AG20443 (cell line): ENCODE measurements at regions not wholly inside any gene's neighbourhood (a gene's known extent, or its start where the extent isn't known, plus 50 kb on each side); places are given as distances from the start of the nearest gene placed in this dataset.

Experiments
- DNase-seq: peaks from one replicate; pipeline ENCODE4 v3.0.0; 2012; ENCODE audit warnings: low spot score, mixed read lengths

DNA sequence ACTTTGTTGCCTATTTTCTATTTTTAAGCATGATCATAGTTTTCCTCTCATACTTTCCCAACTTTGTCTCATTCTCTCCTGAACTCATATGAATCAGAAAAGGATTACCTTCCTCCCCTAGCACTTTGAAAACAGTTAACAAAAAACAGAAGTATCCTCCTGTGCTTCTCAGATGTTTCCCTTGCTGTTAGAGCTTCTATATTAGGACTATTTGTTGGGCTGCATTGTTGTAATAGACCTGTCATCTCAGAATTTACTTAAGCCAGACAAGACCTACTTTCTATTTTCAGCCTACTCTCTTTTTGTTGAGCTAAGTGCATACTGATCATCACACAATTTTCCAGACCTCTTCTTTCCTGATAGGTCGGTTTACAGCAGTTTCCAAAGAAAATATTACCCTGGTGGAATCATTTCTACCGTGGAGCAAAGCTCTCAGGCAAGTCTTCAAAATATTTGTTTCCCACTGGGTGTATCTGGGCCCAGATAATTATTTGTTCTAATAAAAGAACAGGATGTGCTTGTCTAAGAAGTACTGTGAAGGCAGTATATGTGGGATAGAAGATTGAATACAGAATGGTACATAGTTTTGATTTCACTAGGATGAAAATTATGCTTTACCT is 411.9 kb upstream of the KLF6 start:
- no peak for DNase-seq

DNA sequence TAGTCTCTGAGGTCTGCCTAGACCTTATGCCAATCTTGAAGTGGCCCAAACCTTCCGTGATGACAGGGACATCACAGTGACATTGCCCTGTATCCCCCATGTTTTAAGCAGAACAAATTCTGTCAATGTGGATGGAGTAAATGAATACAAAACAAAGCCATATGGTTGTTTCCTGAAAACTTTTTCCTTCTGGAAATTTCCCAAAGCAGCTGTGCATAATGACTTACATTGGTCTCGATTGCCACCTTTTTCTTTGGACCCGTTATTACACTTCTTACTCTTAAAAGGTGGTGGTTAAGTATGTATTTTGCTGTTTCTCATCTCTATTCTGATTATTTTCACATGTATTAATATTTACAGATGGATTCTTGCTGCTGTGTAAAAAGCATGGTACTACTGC is 411.2 kb upstream of the KLF6 start:
- DNase-seq, result no peak

DNA sequence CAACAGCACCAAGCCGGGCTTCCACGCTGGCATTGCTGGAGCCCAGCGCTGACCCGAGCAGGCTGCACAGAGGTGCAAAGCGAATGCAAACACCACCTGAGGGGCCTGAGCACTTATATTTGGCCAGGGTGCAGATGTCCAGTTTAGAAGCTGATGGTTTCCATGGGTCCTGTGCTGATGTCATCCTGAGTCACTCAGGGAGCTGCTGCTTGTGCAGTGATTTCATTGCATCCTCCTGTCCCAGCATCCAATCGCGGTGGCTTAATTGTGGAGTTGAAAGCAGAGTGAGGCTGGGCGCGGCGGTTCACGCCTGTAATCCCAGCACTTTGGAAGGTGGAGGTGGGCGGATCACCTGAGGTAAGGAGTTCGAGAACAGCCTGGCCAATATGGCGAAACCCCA is 410.2 kb upstream of the KLF6 start:
- DNase-seq, result peak; percentile 31

DNA sequence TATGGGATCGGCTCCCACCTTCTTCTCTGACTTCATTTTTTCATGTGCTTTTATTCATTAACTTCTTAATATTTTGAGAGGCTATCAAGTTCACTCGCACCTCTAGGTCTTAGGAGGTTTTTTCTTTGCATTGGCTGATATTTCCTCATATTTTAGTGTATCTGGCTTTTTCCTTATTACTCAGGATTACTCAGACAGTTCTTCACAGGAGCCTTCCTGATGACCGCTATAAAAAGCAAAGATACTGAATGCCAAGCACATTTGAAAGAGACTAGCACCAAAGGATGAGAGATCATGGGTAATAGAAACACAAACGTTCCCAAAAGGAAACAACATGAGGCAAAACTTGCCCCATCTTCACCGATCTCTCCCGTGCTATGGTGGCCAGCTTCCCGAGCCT is 409.2 kb upstream of the KLF6 start:
- no peak for DNase-seq

DNA sequence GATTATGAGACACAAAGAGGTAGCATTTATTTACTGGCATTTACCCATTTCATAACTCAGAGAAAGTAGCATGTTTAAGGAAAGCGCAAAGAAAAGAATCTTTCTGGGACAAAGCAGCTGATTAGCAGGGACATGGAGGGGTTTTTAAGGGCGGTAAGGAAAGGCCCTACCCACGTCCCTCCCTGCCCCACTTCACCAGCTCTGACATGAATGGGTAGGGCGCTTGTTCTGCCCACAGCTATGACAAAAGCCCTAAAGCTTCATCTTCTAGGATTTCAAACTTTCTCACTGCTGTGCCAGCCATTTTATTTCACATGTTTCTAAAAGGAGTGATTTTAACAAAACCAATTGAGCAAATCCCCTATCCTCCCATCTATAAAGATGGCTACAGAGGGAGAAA is 406.9 kb upstream of the KLF6 start:
- no peak for DNase-seq

DNA sequence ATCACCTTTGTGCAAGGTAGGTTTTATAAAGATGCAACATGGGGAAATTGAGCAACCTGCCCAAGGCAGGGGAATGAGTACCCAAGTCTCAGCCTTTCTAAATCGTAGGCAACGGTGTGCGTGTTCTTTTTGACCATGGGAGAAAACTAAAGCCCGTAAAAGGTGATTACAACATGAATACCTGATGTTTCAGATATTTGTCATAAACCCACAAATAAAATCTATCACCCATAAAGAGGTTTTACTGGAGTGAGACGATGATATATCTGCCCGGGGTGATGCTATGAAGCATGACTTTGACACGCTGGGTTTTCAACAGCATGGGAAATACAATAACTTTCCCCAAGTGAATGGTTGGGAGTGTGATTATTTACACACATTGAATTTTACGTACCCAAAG is 406.3 kb upstream of the KLF6 start:
- DNase-seq, result no peak

DNA sequence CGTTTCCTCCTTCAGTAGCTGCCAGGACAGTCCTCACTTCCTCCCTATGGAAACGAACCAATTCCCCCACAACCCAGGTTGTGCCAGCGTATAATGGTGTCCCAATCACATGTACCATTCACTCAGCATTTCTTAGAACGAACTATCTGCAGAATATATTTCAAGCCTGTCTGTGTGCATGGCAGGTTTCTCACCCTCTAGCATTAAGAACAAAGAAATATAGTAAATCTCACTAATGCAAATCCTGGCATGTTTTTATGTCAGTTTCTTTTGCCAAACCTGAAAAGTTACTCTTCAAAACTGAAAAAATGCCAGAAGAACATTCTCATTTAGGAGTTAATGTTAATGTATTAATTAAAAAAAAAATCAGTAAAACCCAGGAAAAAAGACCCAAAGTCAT is 405.9 kb upstream of the KLF6 start:
- no peak for DNase-seq

DNA sequence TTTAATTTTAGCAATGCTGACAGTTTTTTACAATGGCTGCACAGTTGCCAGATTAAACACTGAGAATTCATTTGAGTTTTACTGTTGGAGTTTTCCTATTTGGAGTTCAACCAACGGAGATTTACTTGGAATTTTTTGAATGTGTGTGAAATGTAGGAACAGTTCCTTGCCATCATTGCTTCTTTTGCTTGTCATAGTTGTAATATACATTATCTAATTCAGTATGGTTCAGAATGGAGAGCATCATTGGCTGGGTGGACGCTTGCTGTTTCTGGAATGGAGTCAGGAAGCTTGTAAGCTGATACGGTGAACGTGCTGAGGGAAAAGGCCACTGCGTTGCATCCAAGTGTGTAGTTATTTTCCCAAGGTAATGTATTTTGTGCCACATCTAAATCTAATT is 404.3 kb upstream of the KLF6 start:
- DNase-seq, result no peak

DNA sequence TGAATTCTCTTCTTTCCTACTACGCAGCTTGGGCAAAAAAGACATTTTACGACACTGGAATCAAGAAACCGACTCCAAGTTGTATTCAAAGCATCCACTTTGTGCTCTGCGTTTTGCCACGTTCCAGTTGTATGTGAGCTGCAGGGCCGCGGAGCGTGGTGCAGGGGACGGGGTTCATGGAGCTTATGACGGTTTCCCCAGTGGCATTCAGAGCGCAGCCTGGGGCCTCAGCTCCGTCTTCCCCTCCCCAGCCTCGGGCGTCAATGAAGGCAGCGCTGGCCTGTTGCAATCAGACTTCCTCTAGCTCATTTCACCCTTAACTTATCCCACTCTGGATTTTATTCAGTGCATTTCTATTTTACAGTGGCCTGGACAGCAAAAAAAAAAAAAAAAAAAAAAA is 403.4 kb upstream of the KLF6 start:
- DNase-seq, result no peak

DNA sequence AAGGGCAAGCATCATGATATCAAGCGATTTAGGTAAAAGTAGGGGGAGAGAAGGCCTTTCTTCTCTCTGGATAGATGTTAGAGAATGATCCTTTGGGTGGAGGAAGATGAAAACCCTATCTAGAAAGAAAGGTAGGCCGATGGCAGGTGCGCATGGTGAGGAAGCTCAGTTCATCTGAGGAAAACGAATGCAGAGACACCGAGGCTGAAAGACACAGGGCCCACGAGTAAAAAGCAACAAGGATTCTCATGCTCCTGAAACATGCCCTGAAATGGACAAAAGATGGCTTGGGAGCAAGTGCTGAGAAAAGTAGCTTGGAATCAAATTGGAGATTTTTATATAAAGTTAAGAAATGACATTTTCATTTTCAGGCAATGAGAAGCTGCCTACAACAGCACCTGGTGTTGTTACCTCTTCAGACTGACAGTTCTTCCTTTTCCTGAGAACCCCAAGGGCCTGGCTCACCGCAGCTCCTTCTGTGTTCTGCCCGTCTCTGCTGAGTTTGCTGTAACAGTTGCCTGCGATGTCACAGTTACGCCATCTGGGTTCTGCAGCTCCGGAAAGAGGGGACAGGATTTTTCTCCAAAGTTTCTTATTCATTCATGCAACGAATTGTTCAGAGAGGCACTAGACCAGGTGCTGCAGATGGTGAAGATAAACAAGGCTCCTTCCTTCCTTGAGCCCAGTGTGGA is 402.0 kb upstream of the KLF6 start:
- DNase-seq, result no peak

DNA sequence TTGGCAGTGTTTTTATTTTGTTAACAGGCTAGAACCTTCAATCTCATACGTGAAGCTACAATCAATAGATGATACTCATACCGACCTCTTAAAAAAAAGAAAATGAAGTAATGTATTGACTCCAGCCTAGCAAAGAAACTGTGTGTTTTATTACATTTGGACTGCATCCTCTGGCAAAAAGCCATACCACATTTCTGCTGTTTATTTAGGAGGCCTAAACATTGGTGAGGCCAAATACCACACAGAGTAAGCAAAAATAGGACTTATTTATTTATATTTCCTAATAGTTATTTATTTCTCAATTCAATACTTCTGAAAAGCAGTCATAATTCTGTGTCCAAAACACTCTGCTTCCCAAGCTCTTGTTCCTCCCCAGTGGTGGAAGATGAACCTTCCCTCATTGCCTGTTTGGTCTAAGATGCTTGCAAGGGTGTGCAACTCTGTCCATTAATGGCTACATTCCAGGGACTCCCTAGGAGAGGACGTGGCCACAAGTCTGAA is 398.8 kb upstream of the KLF6 start:
- peak; percentile 25 for DNase-seq

DNA sequence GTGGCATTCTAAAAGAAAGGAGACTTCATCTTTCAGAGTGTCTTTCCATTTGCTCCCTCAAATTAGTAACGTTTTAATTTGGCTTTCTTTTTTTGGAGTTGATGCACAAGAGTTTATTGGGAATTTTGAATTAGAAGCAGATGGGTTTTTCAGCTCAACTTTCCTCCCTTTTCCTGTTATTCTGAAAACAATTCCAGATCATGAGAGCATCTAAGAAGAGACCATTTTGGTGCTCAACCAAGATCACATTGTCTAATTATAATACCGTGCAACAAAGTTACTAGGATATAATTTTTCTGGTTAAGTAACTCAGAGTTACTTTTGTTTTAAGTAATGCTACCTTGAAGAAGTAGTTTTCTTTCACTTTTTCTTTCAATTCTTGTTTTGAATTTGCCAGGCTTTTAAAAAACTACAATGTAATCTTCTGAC is 396.6 kb upstream of the KLF6 start:
- DNase-seq, result no peak

DNA sequence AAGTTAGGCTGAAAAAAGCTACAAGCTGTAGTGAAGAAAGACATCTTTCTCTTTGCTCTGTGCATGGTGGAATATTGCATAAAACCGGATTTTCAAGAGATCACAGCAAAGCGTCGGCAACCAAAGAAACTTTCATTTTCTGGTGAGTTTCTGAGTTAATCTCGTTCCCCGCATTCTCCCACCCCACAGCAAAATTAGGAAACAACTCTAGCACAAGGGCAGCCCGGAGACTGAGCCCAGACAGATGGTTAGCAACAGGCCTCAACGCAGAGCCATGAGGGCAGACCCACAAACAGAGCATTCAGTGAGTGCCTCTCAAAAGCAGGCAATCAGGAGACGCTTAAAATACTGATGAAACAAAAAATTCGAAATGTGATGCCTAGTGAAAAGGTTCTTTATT is 396.1 kb upstream of the KLF6 start:
- DNase-seq, result peak; percentile 47

DNA sequence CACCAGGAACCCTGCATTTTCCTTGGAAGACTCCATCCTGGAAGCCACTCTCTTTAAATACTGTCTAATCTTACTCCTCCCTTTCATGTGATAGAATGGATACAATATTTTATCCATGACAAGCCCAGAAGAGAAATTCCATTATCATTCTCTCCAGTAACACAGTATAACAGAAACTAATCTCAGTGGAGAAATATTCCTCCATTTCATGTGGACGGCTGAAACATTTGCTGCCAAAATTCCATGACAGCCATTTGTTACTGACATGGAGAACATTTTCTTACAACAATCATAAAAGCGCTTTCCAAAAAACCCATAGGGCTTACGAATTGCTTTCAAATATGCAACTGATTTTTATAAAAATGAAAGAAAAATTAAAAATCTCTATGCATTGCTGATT is 392.8 kb upstream of the KLF6 start:
- DNase-seq, result no peak

DNA sequence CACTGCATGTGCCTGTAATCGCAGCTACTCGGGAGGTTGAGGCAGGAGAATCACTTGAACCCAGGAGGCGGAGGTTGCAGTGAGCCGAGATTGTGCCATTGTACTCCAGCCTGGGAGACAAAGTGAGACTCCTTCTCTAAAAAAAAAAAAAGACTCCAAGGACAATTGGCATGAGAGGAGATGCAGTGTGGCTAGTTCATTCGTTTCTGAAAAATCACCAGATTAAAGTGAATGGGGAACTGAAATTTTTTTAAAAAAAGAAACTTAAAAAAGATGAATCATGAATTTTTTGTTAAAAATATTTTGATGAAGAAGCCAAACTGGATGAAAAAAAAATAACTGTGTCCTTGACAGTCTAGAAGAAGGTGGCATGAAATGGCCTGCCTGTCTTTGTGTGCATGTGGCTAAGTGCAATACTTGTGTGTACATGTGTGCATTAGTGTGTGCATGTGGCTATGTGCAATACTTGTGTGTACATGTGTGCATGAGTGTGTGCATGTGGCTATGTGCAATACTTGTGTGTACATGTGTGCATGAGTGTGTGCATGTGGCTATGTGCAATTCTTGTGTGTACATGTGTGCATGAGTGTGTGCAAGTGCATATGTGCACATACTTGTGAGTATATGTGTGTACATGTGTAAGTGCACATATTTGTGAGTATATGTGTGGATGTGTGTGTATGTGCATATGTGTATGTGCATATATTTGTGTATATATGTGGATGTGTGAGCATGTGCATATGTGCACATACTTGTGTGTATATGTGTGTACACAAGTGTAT is 391.7 kb upstream of the KLF6 start:
- no peak for DNase-seq

DNA sequence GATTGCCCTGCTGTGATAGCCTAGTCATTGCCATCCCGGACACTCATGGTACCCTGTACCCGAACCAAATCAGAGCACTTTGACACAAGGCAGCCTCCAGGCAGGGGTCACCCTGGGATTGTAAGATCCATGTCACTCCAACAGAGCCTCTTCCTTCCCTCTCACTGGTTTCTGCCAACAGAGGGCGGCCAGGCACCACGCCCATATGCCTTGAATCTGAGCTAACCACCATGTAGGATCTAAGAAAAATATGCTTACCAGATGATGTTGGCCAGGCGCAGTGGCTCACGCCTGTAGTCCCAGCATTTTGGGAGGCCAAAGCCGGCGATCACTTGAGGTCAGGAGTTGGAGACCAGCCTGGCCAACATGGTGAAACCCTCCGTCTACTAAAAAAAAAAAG is 389.2 kb upstream of the KLF6 start:
- peak; percentile 24 for DNase-seq

DNA sequence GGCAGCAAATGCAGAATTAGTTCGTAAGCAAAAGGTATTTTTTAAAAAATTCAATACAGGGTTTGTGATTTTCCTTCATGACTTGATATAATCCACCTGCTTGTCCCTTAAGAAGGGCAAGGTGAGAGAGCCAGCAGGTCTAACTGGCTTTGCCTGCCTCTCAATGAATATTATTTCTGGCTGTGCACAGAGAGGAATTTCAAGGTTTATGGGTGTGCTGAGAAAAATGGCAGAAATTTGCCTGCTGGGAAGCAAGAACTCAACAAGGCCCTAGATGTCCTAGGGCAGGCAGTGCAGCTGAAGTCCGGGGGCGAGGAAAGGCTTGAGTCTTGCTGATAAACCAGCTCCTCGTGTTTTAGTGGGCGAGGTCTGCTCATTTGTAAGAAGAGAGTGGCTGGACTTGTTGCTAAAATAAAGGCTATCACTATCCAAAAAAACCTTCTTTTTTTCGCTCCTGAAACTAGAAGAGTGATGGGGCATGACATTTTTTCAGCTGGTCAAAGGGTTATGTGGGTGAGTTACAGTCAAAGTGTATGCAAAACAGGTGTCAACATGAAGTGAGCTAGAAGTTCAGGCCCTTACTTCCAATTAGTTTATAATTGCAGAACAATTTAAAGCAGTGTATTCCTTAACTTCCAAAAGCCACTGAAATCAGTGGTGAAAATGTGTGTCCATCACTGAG is 385.8 kb upstream of the KLF6 start:
- DNase-seq, result no peak

DNA sequence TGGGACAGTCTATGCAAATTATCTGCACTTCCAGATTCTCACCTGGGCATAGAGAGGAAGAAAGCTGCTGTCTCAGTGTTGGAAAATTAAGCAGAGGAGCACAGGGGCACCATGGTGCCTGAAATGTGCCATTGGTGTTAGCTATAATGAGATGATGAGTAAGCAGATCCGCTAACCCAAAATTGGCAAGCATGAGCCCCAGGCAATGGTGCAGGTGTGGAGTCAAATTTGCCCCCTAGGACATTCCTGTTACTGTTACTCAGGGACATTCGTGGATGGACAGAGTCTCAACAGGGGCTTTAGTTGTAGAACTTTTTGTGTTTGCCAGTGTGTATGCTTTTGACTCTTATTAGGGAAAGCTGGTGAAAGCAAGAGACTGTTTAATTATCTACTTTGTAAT is 385.2 kb upstream of the KLF6 start:
- DNase-seq, result no peak

DNA sequence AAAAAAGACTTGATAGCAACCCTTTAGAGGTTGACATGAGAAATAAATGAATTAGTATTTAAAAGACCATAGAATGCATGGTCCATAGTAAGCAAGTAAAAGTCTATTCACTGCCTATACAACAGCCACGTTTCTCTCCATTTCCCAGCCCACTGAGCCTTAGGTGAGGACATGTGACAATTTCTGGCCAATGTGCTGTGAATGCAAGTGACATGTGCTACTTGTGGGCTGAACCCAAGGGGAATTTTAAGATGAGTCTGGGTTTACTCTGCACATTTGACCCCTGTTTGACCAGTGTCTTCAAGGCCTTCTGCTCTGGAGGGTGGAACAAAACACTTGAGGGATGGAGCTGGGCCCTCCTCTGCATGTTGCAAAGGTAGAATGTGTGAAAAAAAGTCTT is 384.4 kb upstream of the KLF6 start:
- DNase-seq, result no peak

DNA sequence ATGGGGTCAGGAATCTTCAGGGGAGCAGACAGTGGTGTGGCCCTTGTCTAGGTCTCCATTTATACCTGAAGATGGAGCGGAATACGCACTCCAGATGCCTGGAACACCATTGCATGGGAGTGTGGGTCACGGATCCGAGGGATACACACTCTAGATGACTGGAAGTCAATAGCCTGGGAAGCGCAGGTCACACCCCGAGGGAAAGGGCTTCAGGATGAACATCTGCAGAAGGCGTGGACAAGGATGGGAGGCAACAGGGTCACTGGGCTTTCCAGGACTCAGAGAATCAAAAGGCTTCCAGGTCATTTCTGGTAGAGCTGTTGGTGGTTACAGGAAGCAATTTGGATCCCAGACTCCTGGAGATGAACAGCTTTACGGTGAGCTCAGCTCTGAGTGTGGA is 382.2 kb upstream of the KLF6 start:
- DNase-seq, result no peak

DNA sequence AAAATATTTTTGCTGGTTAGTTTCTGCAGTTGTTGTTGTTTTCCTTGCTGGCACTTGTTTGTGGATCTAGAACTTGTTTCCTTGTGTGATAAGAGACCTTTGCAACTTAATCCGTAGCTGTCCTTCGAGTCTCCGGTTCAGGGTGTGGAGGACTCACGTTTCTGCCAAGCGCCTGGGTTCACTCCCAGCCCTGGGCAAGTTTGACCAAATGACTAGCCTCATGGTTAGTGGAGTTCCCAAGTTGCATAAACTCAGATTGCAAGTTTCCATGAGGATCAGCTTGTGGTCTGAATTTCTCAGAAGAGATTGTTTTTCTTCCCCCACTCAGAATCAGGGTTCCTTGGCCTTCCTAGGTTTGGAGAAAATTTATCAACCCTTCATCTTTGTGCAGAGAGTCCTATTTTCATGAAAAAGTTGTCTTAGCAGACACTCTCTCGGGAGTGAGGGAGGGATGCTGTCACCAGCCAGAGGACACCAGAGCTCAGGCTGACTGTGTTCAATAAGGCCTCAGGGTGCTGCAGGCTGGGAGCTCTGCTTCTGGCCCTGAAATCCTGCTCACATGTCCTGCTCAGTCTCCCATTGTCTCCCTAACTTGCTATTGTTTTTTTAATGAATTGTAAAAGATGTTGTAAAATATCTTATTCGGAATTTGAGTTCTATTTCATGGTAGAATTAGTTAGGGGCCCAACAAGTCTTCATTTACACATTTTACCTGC is 377.7 kb upstream of the KLF6 start:
- no peak for DNase-seq

DNA sequence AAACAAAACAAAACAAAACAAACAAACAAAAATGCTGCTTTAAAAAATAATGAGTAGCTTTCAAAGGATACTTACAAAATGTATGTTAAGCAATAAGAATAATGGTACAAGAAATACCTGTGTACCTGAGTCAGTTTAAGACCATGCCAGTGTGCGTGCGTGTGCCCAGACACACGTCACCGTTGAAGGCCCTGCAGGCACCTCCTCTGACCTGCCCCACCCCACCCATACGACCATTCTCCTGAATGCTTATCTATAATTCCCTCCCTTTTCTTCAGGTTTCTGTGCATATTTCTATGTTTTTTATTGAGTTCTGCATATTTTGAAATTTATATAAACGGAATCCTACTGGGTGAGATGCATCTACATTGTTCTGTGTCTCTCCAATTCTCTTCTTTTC is 374.2 kb upstream of the KLF6 start:
- no peak for DNase-seq
